ENCODE measurements at regions not wholly inside any gene's neighbourhood (a gene's known extent, or its start where the extent isn't known, plus 50 kb on each side); places are given as distances from the start of the nearest gene placed in this dataset.

GRCh38 chr6:104356197-104356596 lies 503.5 kb downstream of the HACE1 start:
- FAIRE-seq: no peak
- DNase-seq (ENCODE audit: low spot score in 2 of 2): no peak

GRCh38 chr6:104349191-104349590 lies 510.5 kb downstream of the HACE1 start:
- DNase-seq (ENCODE audit: low spot score in 2 of 2) (no peak), FAIRE-seq (no peak)

- no peak for FAIRE-seq
- DNase-seq (ENCODE audit: low spot score in 2 of 2): no peak
These were observed 515.5 kb downstream of the HACE1 start for GRCh38 chr6:104344223-104344622.

- no peak for DNase-seq (ENCODE audit: low spot score in 2 of 2)
- no peak for FAIRE-seq
These were observed 527.4 kb downstream of the HACE1 start for GRCh38 chr6:104332364-104332763.

GRCh38 chr6:104326173-104327001 lies 533.3 kb downstream of the HACE1 start:
- DNase-seq (ENCODE audit: low spot score in 2 of 2): no peak

GRCh38 chr6:104325341-104326172 lies 534.2 kb downstream of the HACE1 start:
- DNase-seq (ENCODE audit: low spot score in 2 of 2) (peak in 1 of 2 donors; percentile 12), FAIRE-seq (no peak)

More at GRCh38 chr6:104326173-104327001, 533.3 kb downstream of the HACE1 start:
- FAIRE-seq: no peak

GRCh38 chr6:104324301-104324700 lies 535.4 kb downstream of the HACE1 start:
- DNase-seq (ENCODE audit: low spot score in 2 of 2): no peak
- FAIRE-seq: no peak

GRCh38 chr6:104322841-104323240 lies 536.9 kb downstream of the HACE1 start:
- FAIRE-seq (no peak), DNase-seq (ENCODE audit: low spot score in 2 of 2) (no peak)

GRCh38 chr6:104321301-104321700 lies 538.4 kb downstream of the HACE1 start:
- DNase-seq (ENCODE audit: low spot score in 2 of 2): no peak
- no peak for FAIRE-seq

- DNase-seq (ENCODE audit: low spot score in 2 of 2): no peak
- no peak for FAIRE-seq
These were observed 538.8 kb downstream of the HACE1 start for GRCh38 chr6:104320896-104321295.

- no peak for DNase-seq (ENCODE audit: low spot score in 2 of 2)
- peak; percentile 15 for FAIRE-seq
These were observed 546.9 kb downstream of the HACE1 start for GRCh38 chr6:104312851-104313250.

- DNase-seq (ENCODE audit: low spot score in 2 of 2) (no peak), FAIRE-seq (no peak)
These were observed 553.5 kb downstream of the HACE1 start for GRCh38 chr6:104306211-104306610.

- no peak for FAIRE-seq
- DNase-seq (ENCODE audit: low spot score in 2 of 2): no peak
These were observed 554.5 kb downstream of the HACE1 start for GRCh38 chr6:104305206-104305605.

- FAIRE-seq (no peak), DNase-seq (ENCODE audit: low spot score in 2 of 2) (no peak)
These were observed 557.8 kb downstream of the HACE1 start for GRCh38 chr6:104301951-104302350.

- FAIRE-seq: no peak
- DNase-seq (ENCODE audit: low spot score in 2 of 2): no peak
These were observed 573.1 kb downstream of the HACE1 start for GRCh38 chr6:104286641-104287040.

GRCh38 chr6:104284872-104285271 lies 574.8 kb downstream of the HACE1 start:
- FAIRE-seq (no peak), DNase-seq (ENCODE audit: low spot score in 2 of 2) (no peak)

- DNase-seq (ENCODE audit: low spot score in 2 of 2): no peak
- no peak for FAIRE-seq
These were observed 577.1 kb downstream of the HACE1 start for GRCh38 chr6:104282581-104282980.

- DNase-seq (ENCODE audit: low spot score in 2 of 2) (no peak), FAIRE-seq (no peak)
These were observed 578.3 kb downstream of the HACE1 start for GRCh38 chr6:104281370-104281769.

GRCh38 chr6:104268389-104268788 lies 591.3 kb downstream of the HACE1 start:
- DNase-seq (ENCODE audit: low spot score in 2 of 2) (no peak), FAIRE-seq (no peak)

- FAIRE-seq (no peak), DNase-seq (ENCODE audit: low spot score in 2 of 2) (no peak)
These were observed 592.8 kb downstream of the HACE1 start for GRCh38 chr6:104266922-104267321.

GRCh38 chr6:104256646-104257045 lies 603.1 kb downstream of the HACE1 start:
- FAIRE-seq (no peak), DNase-seq (ENCODE audit: low spot score in 2 of 2) (no peak)

- no peak for DNase-seq (ENCODE audit: low spot score in 2 of 2)
- no peak for FAIRE-seq
These were observed 606.5 kb downstream of the HACE1 start for GRCh38 chr6:104253236-104253635.

All from frontal cortex (tissue), 3 donors.